ENCODE measurements at regions not wholly inside any gene's neighbourhood (a gene's known extent, or its start where the extent isn't known, plus 50 kb on each side); places are given as distances from the start of the nearest gene placed in this dataset.
"Not testable (repeated sequence)": the region's sequence is repeated elsewhere in the genome, so short reads cannot be mapped to it uniquely, and the experiment has no call there.

- H3K27ac ChIP-seq (ENCODE audit: low read depth, low read length); POLR2A ChIA-PET; CTCF ChIA-PET; H3K36me3 ChIP-seq (ENCODE audit: control insufficient read depth in 2 of 3, insufficient read depth in 3 of 3, low read length in 3 of 3); ATAC-seq; H3K36me3 Mint-ChIP-seq; DNase-seq; H3K4me3 ChIP-seq (ENCODE audit: low read length); H3K27me3 ChIP-seq (ENCODE audit: control insufficient read depth in 2 of 2, insufficient read depth in 2 of 2, low read length in 2 of 2); H3K4me1 ChIP-seq (ENCODE audit: control insufficient read depth in 2 of 2, insufficient read depth in 2 of 2, low read length in 2 of 2); intact Hi-C loops (cut with micrococcal nuclease); H3K27me3 Mint-ChIP-seq: not testable (repeated sequence)
- H3K4me3 Mint-ChIP-seq, result peak overlapping the region in 2 of 10 donors; percentile 9 to 27
- H3K9me3 ChIP-seq (ENCODE audit: control insufficient read depth in 2 of 3, low read length in 3 of 3), result peaks cover 0 to 26% (median 3%) of the 10 kb centered on the region in 3 experiments
- peak overlapping the region in 5 of 9 donors; percentile 28 to 56 (median 46) for H3K27ac Mint-ChIP-seq
- peaks cover 0 to 21% (median 7%) of the 10 kb centered on the region in 11 donors for H3K9me3 Mint-ChIP-seq
- peaks cover 5 to 14% (median 11%) of the 10 kb centered on the region in 7 donors for H3K4me1 Mint-ChIP-seq
Measured at GRCh38 chr12:131624756-131625501, 86.0 kb upstream of the SFSWAP start.

- DNase-seq, result peak in 4 of 9 donors; percentile 18 to 34 (median 22)
- peak overlapping the region in 7 of 9 donors; percentile 24 to 84 (median 70) for H3K27ac Mint-ChIP-seq
- H3K36me3 Mint-ChIP-seq; H3K27ac ChIP-seq (ENCODE audit: low read depth, low read length); ATAC-seq; H3K36me3 ChIP-seq (ENCODE audit: control insufficient read depth in 2 of 3, insufficient read depth in 3 of 3, low read length in 3 of 3); H3K4me3 ChIP-seq (ENCODE audit: low read length); H3K27me3 ChIP-seq (ENCODE audit: control insufficient read depth in 2 of 2, insufficient read depth in 2 of 2, low read length in 2 of 2); intact Hi-C loops (cut with micrococcal nuclease); H3K4me1 ChIP-seq (ENCODE audit: control insufficient read depth in 2 of 2, insufficient read depth in 2 of 2, low read length in 2 of 2); H3K27me3 Mint-ChIP-seq; POLR2A ChIA-PET; CTCF ChIA-PET: not testable (repeated sequence)
- peaks cover 7 to 17% (median 12%) of the 10 kb centered on the region in 7 donors for H3K4me1 Mint-ChIP-seq
- peaks cover 0 to 23% (median 7%) of the 10 kb centered on the region in 11 donors for H3K9me3 Mint-ChIP-seq
- peaks cover 0 to 26% (median 3%) of the 10 kb centered on the region in 3 experiments for H3K9me3 ChIP-seq (ENCODE audit: control insufficient read depth in 2 of 3, low read length in 3 of 3)
- peak overlapping the region in 4 of 10 donors; percentile 23 to 43 (median 34) for H3K4me3 Mint-ChIP-seq
Measured at GRCh38 chr12:131625966-131626722, 84.7 kb upstream of the SFSWAP start.

DNA sequence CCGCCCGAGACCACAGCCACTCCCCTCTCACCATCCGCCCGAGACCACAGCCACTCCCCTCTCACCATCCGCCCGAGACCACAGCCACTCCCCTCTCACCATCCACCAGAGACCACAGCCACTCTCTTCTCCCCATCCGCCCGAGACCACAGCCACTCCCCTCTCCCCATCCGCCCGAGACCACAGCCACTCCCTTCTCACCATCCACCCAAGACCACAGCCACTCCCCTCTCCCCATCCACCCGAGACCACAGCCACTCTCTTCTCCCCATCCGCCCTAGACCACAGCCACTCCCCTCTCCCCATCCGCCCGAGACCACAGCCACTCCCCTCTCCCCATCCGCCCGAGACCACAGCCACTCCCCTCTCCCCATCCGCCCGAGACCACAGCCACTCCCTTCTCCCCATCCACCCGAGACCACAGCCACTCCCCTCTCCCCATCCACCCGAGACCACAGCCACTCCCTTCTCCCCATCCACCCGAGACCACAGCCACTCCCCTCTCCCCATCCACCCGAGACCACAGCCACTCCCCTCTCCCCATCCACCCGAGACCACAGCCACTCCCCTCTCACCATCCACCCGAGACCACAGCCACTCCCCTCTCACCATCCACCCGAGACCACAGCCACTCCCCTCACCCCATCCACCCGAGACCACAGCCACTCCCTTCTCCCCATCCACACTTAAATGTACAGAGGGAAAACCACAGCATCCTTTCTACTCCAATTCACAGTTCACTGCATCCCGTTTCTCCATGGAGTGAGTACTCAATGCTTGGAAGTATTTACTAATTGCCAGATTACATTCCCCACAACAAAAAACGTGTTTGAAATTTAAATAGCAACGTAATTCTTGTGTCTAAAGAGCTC is 83.5 kb upstream of the SFSWAP start:
- DNase-seq (peak in 8 of 9 donors; percentile 38 to 79 (median 68)), ATAC-seq (peak; percentile 15)
- H3K27me3 Mint-ChIP-seq; H3K27ac ChIP-seq (ENCODE audit: low read depth, low read length); intact Hi-C loops (cut with micrococcal nuclease); H3K4me3 ChIP-seq (ENCODE audit: low read length); POLR2A ChIA-PET; H3K36me3 Mint-ChIP-seq; H3K4me1 ChIP-seq (ENCODE audit: control insufficient read depth in 2 of 2, insufficient read depth in 2 of 2, low read length in 2 of 2); H3K36me3 ChIP-seq (ENCODE audit: control insufficient read depth in 2 of 3, insufficient read depth in 3 of 3, low read length in 3 of 3); CTCF ChIA-PET; H3K27me3 ChIP-seq (ENCODE audit: control insufficient read depth in 2 of 2, insufficient read depth in 2 of 2, low read length in 2 of 2): not testable (repeated sequence)
- Mint-ChIP-seq H3K9me3 (peaks cover 0 to 23% (median 7%) of the 10 kb centered on the region in 11 donors), H3K27ac (peak overlapping the region; percentile 44 to 96 (median 86)), H3K4me1 (peaks cover 7 to 17% (median 13%) of the 10 kb centered on the region in 7 donors), H3K4me3 (peak overlapping the region in 6 of 10 donors; percentile 27 to 70 (median 57))
- H3K9me3 ChIP-seq (ENCODE audit: control insufficient read depth in 2 of 3, low read length in 3 of 3), result peaks cover 0 to 26% (median 3%) of the 10 kb centered on the region in 3 experiments

GRCh38 chr12:131628023-131628740 is 82.7 kb upstream of the SFSWAP start:
- H3K27ac ChIP-seq (ENCODE audit: low read depth, low read length), result no peak overlapping the region
- H3K36me3 ChIP-seq (ENCODE audit: control insufficient read depth in 2 of 3, insufficient read depth in 3 of 3, low read length in 3 of 3), result no peaks in the 10 kb centered on the region
- H3K4me3 ChIP-seq (ENCODE audit: low read length), result no peak overlapping the region
- intact Hi-C loops (cut with micrococcal nuclease), result no loop called here
- H3K36me3 Mint-ChIP-seq, result peaks cover 0 to 4% (median 0%) of the 10 kb centered on the region in 5 donors
- peak overlapping the region; percentile 44 to 96 (median 86) for H3K27ac Mint-ChIP-seq
- DNase-seq, result no peak
- no peaks in the 10 kb centered on the region for H3K27me3 ChIP-seq (ENCODE audit: control insufficient read depth in 2 of 2, insufficient read depth in 2 of 2, low read length in 2 of 2)
- POLR2A ChIA-PET, result no interaction called here
- peaks cover 0 to 7% (median 4%) of the 10 kb centered on the region in 5 donors for H3K27me3 Mint-ChIP-seq
- peaks cover 0 to 7% of the 10 kb centered on the region in 2 donors for H3K4me1 ChIP-seq (ENCODE audit: control insufficient read depth in 2 of 2, insufficient read depth in 2 of 2, low read length in 2 of 2)
- peaks cover 0 to 23% (median 7%) of the 10 kb centered on the region in 11 donors for H3K9me3 Mint-ChIP-seq
- peaks cover 0 to 26% (median 3%) of the 10 kb centered on the region in 3 experiments for H3K9me3 ChIP-seq (ENCODE audit: control insufficient read depth in 2 of 3, low read length in 3 of 3)
- no peak for ATAC-seq
- peaks cover 7 to 17% (median 13%) of the 10 kb centered on the region in 7 donors for H3K4me1 Mint-ChIP-seq
- peak overlapping the region in 4 of 10 donors; percentile 27 to 65 (median 57) for H3K4me3 Mint-ChIP-seq
- CTCF ChIA-PET, result no interaction called here

DNA sequence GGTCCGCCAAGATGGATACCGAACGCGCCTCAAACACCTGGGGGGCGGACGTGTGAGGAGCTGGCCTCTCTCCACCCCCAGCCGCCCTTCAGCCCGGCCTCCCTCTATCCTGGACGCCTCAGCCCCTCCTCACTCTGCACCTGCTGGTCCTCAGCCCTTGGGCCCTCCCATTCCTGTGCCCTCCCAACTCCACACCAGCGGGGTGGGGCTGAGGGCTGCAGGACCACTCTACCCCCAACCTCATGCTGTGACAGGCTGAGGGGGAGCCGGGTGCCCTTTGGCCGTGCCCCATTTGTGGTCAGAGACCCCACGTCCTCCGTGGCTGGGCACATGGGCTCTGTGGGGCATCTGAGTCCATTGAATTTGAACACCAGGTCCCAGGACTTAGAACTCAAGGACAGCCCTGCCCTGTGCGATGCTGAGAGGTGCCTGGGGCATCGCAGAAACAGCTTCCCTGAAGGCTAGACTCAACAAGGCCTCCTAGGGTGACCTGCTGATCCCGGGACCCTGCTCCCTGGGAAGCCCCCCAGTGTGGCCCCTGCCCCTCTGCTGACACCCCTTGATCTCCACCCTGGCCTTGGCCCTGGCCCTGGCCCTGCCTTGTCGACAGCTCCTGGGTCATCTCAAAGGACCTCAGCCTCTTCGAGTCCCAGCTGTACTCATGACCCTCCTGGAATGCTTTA is 82.0 kb upstream of the SFSWAP start:
- H3K27ac ChIP-seq (ENCODE audit: low read depth, low read length), result no peak overlapping the region
- H3K4me1 ChIP-seq (ENCODE audit: control insufficient read depth in 2 of 2, insufficient read depth in 2 of 2, low read length in 2 of 2), result peaks cover 0 to 7% of the 10 kb centered on the region in 2 donors
- Mint-ChIP-seq H3K9me3 (peaks cover 0 to 23% (median 7%) of the 10 kb centered on the region in 11 donors), H3K36me3 (peaks cover 0 to 4% (median 0%) of the 10 kb centered on the region in 5 donors), H3K4me3 (peak overlapping the region in 1 of 10 donors; percentile 23), H3K27me3 (peaks cover 0 to 7% (median 4%) of the 10 kb centered on the region in 5 donors), H3K27ac (peak overlapping the region in 3 of 9 donors; percentile 10 to 80 (median 28)), H3K4me1 (peaks cover 7 to 17% (median 13%) of the 10 kb centered on the region in 7 donors)
- H3K36me3 ChIP-seq (ENCODE audit: control insufficient read depth in 2 of 3, insufficient read depth in 3 of 3, low read length in 3 of 3), result no peaks in the 10 kb centered on the region
- no peak for ATAC-seq
- ChIA-PET POLR2A (no interaction called here), CTCF (no interaction called here)
- no peak for DNase-seq
- H3K27me3 ChIP-seq (ENCODE audit: control insufficient read depth in 2 of 2, insufficient read depth in 2 of 2, low read length in 2 of 2), result no peaks in the 10 kb centered on the region
- H3K9me3 ChIP-seq (ENCODE audit: control insufficient read depth in 2 of 3, low read length in 3 of 3), result peaks cover 0 to 26% (median 3%) of the 10 kb centered on the region in 3 experiments
- intact Hi-C loops (cut with micrococcal nuclease), result no loop called here
- H3K4me3 ChIP-seq (ENCODE audit: low read length), result no peak overlapping the region

Data from naive thymus-derived CD4-positive, alpha-beta T cell (primary cell).